ENCODE measurements at regions not wholly inside any gene's neighbourhood (a gene's known extent, or its start where the extent isn't known, plus 50 kb on each side); places are given as distances from the start of the nearest gene placed in this dataset.

DNA sequence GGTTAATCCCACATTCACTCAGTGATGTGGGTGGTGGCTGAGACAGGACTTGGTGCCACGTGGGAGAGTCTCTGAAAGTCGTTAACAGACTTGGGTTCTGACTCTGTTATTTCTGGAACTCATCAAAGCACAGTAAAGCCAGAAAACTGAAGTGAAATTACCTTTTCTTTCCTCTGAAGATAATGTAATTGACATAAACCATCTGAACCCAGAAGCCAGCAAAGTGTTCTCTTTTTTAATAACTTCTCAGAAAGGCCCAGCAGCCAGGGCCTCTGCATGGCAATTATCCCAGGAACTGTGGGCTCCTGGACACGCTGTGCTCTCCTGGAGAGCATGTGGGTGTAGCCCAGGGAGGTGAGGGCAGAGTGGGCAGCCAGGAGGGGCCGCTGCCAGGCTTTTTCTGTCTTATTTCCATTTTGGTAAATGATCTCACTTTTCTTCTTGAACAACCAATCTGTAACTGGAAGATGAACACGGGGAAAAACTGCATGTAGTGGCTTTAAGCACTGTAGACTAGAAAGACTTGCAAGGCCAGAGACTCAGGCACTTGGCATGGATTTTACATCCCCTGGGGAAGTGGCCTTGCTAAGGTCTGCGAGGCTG is 444.1 kb upstream of the TMEM132C start:
- TF ChIP-seq, protein P1, sequence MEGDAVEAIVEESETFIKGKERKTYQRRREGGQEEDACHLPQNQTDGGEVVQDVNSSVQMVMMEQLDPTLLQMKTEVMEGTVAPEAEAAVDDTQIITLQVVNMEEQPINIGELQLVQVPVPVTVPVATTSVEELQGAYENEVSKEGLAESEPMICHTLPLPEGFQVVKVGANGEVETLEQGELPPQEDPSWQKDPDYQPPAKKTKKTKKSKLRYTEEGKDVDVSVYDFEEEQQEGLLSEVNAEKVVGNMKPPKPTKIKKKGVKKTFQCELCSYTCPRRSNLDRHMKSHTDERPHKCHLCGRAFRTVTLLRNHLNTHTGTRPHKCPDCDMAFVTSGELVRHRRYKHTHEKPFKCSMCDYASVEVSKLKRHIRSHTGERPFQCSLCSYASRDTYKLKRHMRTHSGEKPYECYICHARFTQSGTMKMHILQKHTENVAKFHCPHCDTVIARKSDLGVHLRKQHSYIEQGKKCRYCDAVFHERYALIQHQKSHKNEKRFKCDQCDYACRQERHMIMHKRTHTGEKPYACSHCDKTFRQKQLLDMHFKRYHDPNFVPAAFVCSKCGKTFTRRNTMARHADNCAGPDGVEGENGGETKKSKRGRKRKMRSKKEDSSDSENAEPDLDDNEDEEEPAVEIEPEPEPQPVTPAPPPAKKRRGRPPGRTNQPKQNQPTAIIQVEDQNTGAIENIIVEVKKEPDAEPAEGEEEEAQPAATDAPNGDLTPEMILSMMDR (IDR thresholded peaks at IDR 0.05; ENCODE audit: low read depth, low read length): no peak
- no peak overlapping the region for H3K27ac ChIP-seq
- no peaks in the 10 kb centered on the region for H3K9me3 ChIP-seq (ENCODE audit: low read depth)
- no peak for DNase-seq (ENCODE audit: low read depth in 1 of 2, low spot score in 1 of 2)
- no peaks in the 10 kb centered on the region for H3K4me1 ChIP-seq (ENCODE audit: low read depth)
- no peaks in the 10 kb centered on the region for H3K36me3 ChIP-seq
- no peaks in the 10 kb centered on the region for H3K27me3 ChIP-seq
- H3K4me3 ChIP-seq: no peak overlapping the region

DNA sequence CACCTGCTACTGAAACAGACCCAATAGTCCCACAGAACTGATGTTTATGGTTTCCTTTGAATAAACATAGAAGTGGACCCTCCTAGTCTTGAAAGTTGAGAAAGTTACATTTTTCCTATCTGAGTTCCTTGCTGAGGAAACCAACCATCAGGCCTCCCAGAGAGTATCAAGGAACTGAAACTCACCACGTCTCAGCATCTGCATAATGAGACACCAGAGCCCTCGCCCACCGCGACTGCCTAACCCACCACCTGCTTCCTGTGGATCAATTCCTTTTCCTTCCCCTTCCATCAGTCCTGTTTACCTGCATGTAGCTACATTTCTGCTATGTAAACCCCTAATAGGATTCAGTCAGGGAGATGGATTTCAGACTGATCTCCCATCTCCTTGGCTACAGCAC is 443.2 kb upstream of the TMEM132C start:
- H3K36me3 ChIP-seq: no peaks in the 10 kb centered on the region
- H3K27ac ChIP-seq: no peak overlapping the region
- TF ChIP-seq, protein P1 (IDR thresholded peaks at IDR 0.05; ENCODE audit: low read depth, low read length): no peak
- no peak overlapping the region for H3K4me3 ChIP-seq
- DNase-seq (ENCODE audit: low read depth in 1 of 2, low spot score in 1 of 2): no peak
- no peaks in the 10 kb centered on the region for H3K27me3 ChIP-seq
- no peaks in the 10 kb centered on the region for H3K4me1 ChIP-seq (ENCODE audit: low read depth)
- no peaks in the 10 kb centered on the region for H3K9me3 ChIP-seq (ENCODE audit: low read depth)

DNA sequence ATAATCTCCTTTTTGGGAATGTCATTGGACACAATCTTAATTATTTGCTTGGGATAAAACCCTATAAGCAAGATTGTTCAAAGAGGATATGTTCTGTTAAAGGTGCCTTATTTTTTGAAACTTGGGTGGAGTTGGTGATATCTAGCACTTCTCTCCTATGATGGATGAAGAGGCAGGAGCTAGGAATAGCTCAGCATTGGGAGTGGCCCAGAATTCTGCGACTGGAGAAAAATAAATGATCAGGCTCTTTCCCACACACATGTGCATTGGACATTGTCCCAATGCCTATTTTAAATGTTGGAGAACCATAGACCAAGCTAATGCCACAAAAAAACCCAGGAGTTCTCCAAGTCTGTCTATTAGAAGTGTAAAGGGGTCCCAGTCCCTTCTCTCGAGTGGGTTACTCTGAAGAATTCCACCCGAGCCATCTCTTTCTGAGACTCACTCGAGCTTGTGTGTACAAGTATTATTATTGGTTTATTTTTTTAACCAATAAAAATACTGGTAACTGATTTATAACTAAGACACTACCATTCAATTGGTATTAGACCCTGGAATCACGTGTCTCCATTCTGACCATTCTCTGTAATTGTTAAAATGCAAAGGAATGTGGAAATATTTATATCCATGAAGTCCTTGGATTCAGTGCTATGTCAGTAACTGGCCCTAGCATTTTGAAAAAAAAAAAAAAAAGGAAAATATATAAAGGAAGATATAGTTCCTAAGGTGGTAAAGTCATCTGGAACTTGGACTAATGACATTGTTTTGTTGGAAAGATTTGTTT is 437.5 kb upstream of the TMEM132C start:
- no peak overlapping the region for H3K27ac ChIP-seq
- H3K4me3 ChIP-seq: no peak overlapping the region
- no peaks in the 10 kb centered on the region for H3K36me3 ChIP-seq
- TF ChIP-seq, protein P1 (IDR thresholded peaks at IDR 0.05; ENCODE audit: low read depth, low read length): no peak
- H3K4me1 ChIP-seq (ENCODE audit: low read depth): no peaks in the 10 kb centered on the region
- H3K27me3 ChIP-seq: no peaks in the 10 kb centered on the region
- H3K9me3 ChIP-seq (ENCODE audit: low read depth): no peaks in the 10 kb centered on the region
- no peak for DNase-seq (ENCODE audit: low read depth in 1 of 2, low spot score in 1 of 2)

DNA sequence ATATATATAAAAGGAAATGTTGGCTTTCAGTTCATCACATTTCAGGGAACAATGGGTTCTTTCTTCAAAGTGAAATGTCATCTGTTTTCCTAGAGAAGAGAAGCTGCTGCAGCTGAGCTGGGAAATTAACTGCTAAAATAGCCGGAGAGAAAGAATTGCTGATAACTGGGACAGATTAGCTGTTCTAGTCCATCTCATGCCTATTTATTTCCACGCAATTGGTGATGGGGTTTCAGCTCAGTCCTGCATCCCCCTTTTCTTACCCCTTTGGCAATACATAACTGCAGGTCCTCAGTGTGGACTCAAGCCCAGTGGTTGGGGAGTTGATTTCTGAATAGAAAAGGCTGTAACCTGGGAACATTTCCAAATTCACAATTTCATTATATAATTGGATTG is 436.9 kb upstream of the TMEM132C start:
- no peak overlapping the region for H3K4me3 ChIP-seq
- no peak overlapping the region for H3K27ac ChIP-seq
- TF ChIP-seq, protein P1 (IDR thresholded peaks at IDR 0.05; ENCODE audit: low read depth, low read length): no peak

DNA sequence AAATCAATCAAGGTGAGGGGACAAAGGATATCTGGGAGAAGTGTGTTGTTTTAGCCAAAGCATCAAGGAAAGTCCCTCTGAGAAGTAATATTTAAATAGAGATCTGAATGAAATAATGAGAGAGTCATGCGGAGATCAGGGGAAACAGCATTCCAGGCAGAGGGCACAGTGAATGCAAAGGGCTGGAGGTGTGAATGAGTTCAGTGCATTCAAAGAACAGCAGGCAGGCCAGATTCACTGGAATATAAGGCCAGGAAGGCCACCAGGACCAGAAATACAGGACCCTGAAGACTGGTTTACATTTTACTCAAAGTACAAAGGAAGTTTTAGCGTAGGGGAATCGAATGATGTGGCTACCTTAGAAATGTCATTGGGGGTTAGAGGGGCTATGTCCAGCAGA is 436.2 kb upstream of the TMEM132C start:
- Histone ChIP-seq H3K27me3 (no peaks in the 10 kb centered on the region), H3K9me3 (ENCODE audit: low read depth) (no peaks in the 10 kb centered on the region), H3K4me3 (no peak overlapping the region), H3K36me3 (no peaks in the 10 kb centered on the region), H3K27ac (no peak overlapping the region), H3K4me1 (ENCODE audit: low read depth) (no peaks in the 10 kb centered on the region)
- no peak for DNase-seq (ENCODE audit: low read depth in 1 of 2, low spot score in 1 of 2)
- TF ChIP-seq, protein P1 (IDR thresholded peaks at IDR 0.05; ENCODE audit: low read depth, low read length): no peak

More for the DNA sequence above, 436.9 kb upstream of the TMEM132C start:
- no peak for DNase-seq (ENCODE audit: low read depth in 1 of 2, low spot score in 1 of 2)
- no peaks in the 10 kb centered on the region for H3K9me3 ChIP-seq (ENCODE audit: low read depth)
- no peaks in the 10 kb centered on the region for H3K27me3 ChIP-seq
- no peaks in the 10 kb centered on the region for H3K36me3 ChIP-seq
- no peaks in the 10 kb centered on the region for H3K4me1 ChIP-seq (ENCODE audit: low read depth)
